ENCODE measurements at regions not wholly inside any gene's neighbourhood (a gene's known extent, or its start where the extent isn't known, plus 50 kb on each side); places are given as distances from the start of the nearest gene placed in this dataset.

DNA sequence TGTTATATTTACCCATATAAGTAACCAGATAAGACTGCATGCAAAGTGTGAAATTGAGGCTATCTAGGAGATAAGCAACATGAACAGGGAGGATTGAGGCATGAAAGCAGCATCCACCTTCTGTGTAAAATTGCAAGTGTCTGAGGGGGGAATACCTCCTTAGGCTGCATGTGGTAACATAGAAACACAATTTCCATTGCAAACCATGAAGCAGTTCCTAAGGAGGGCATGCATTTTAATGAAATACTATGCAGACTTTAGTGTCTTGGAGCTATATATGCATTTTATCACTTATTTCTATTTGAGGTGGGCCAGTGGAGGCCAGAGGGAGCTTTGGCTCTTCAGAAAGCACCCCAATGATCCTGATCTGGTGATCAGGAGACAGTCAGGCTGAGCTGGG is 160.2 kb downstream of the C11orf91 start:
- Mint-ChIP-seq H3K27me3 (peaks cover 41% of the 10 kb centered on the region), H3K9me3 (ENCODE audit: insufficient read depth) (no peaks in the 10 kb centered on the region), H3K4me3 (no peak overlapping the region), H3K4me1 (no peaks in the 10 kb centered on the region), H3K27ac (no peak overlapping the region)
- POLR2A ChIA-PET = no interaction called here
- no peak overlapping the region for H3K9ac ChIP-seq (ENCODE audit: low read length)
- peaks cover 0 to 3% (median 2%) of the 10 kb centered on the region in 4 experiments for H3K27me3 ChIP-seq (replicated peaks in 1 of 4; ENCODE audit: control extremely low read depth in 1 of 4, control insufficient read depth in 3 of 4, insufficient read depth in 4 of 4, low read length in 3 of 4)
- H3K27ac ChIP-seq (ENCODE audit: low read length in 2 of 2) = no peak overlapping the region
- no peaks in the 10 kb centered on the region for H3K36me3 ChIP-seq (replicated peaks in 1 of 2; ENCODE audit: control extremely low read depth in 1 of 2, control insufficient read depth in 1 of 2, extremely low read depth in 1 of 2, insufficient read depth in 2 of 2, low read length in 1 of 2)
- H3K4me1 ChIP-seq (ENCODE audit: control insufficient read depth in 2 of 2, insufficient read depth in 2 of 2, low read length in 2 of 2) = no peaks in the 10 kb centered on the region
- ATAC-seq (ENCODE audit: low read depth) = no peak
- no peaks in the 10 kb centered on the region for H3K9me3 ChIP-seq (ENCODE audit: control extremely low read depth in 1 of 3, control insufficient read depth in 2 of 3, insufficient read depth in 1 of 3, low read length in 2 of 3)
- no peak for DNase-seq
- H2AFZ ChIP-seq (ENCODE audit: insufficient read depth, low read depth, low read length, poor library complexity, severe bottlenecking) = no peak overlapping the region
- no peak for TF ChIP-seq EZH2 (IDR thresholded peaks at IDR 0.05; ENCODE audit: borderline replicate concordance, insufficient read depth, low read depth, low read length, poor library complexity, severe bottlenecking)
- TF ChIP-seq, protein P1, sequence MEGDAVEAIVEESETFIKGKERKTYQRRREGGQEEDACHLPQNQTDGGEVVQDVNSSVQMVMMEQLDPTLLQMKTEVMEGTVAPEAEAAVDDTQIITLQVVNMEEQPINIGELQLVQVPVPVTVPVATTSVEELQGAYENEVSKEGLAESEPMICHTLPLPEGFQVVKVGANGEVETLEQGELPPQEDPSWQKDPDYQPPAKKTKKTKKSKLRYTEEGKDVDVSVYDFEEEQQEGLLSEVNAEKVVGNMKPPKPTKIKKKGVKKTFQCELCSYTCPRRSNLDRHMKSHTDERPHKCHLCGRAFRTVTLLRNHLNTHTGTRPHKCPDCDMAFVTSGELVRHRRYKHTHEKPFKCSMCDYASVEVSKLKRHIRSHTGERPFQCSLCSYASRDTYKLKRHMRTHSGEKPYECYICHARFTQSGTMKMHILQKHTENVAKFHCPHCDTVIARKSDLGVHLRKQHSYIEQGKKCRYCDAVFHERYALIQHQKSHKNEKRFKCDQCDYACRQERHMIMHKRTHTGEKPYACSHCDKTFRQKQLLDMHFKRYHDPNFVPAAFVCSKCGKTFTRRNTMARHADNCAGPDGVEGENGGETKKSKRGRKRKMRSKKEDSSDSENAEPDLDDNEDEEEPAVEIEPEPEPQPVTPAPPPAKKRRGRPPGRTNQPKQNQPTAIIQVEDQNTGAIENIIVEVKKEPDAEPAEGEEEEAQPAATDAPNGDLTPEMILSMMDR (IDR thresholded peaks at IDR 0.05) = no peak
- H3K4me3 ChIP-seq (ENCODE audit: control extremely low read depth in 1 of 5, extremely low read depth in 1 of 5, insufficient read depth in 1 of 5, low read depth in 2 of 5, low read length in 4 of 5) = no peak overlapping the region
- H3K79me2 ChIP-seq (ENCODE audit: control insufficient read depth, insufficient read depth, low read length) = no peaks in the 10 kb centered on the region
- H4K20me1 ChIP-seq (ENCODE audit: control insufficient read depth, insufficient read depth, low read length, poor library complexity, severe bottlenecking) = no peaks in the 10 kb centered on the region
- CTCF ChIA-PET = interaction anchor here (6.6 kb wide), 1 partner anchor 202 kb away, joined by 61 read pairs; no protein-coding TSS in a partner anchor
- intact Hi-C loops (cut with micrococcal nuclease) = no loop called here
- H3K4me2 ChIP-seq (replicated peaks; ENCODE audit: low read depth, low read length, poor library complexity, severe bottlenecking) = no peak overlapping the region

DNA sequence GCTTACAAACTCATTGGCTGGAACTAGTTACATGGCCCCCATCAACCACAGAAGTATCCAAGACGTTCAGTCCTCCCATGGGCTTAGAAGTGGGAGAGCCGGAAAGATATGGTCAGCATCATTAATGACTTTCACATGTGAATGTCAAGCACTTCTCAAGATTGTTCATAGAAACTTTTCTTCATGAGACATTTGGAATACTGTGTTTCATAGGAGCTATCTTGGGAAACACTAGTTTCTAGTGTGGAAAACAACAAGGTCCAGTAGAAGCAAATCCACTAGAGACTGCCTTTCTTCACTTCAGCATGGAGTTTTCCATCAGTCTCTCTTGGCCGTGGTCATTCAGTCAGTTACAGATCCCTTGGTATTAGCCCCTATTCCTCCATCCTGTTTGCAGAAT is 160.9 kb downstream of the C11orf91 start:
- no peak for ATAC-seq (ENCODE audit: low read depth)
- H3K27me3 Mint-ChIP-seq = peaks cover 38% of the 10 kb centered on the region
- intact Hi-C loops (cut with micrococcal nuclease) = no loop called here
- no peak for DNase-seq
- H3K4me3 Mint-ChIP-seq = no peak overlapping the region
- CTCF ChIA-PET = no interaction called here
- H2AFZ ChIP-seq (ENCODE audit: insufficient read depth, low read depth, low read length, poor library complexity, severe bottlenecking) = no peak overlapping the region
- WGBS (ENCODE audit: insufficient coverage) = 92% methylated on average over 2 of the region's 3 CpGs
- H3K4me2 ChIP-seq (replicated peaks; ENCODE audit: low read depth, low read length, poor library complexity, severe bottlenecking) = no peak overlapping the region
- no peaks in the 10 kb centered on the region for H3K4me1 ChIP-seq (ENCODE audit: control insufficient read depth in 2 of 2, insufficient read depth in 2 of 2, low read length in 2 of 2)
- peaks cover 0 to 7% (median 0%) of the 10 kb centered on the region in 3 donors for H3K9me3 ChIP-seq (ENCODE audit: control extremely low read depth in 1 of 3, control insufficient read depth in 2 of 3, insufficient read depth in 1 of 3, low read length in 2 of 3)
- no peak overlapping the region for H3K4me3 ChIP-seq (ENCODE audit: control extremely low read depth in 1 of 5, extremely low read depth in 1 of 5, insufficient read depth in 1 of 5, low read depth in 2 of 5, low read length in 4 of 5)
- H3K27ac ChIP-seq (ENCODE audit: low read length in 2 of 2) = no peak overlapping the region
- no peak for TF ChIP-seq EZH2 (IDR thresholded peaks at IDR 0.05; ENCODE audit: borderline replicate concordance, insufficient read depth, low read depth, low read length, poor library complexity, severe bottlenecking)
- TF ChIP-seq, protein P1 (IDR thresholded peaks at IDR 0.05) = no peak
- H3K9ac ChIP-seq (ENCODE audit: low read length) = no peak overlapping the region
- no peaks in the 10 kb centered on the region for H4K20me1 ChIP-seq (ENCODE audit: control insufficient read depth, insufficient read depth, low read length, poor library complexity, severe bottlenecking)
- no peaks in the 10 kb centered on the region for H3K4me1 Mint-ChIP-seq
- POLR2A ChIA-PET = no interaction called here
- peaks cover 0 to 4% (median 1%) of the 10 kb centered on the region in 4 experiments for H3K27me3 ChIP-seq (replicated peaks in 1 of 4; ENCODE audit: control extremely low read depth in 1 of 4, control insufficient read depth in 3 of 4, insufficient read depth in 4 of 4, low read length in 3 of 4)
- no peaks in the 10 kb centered on the region for H3K9me3 Mint-ChIP-seq (ENCODE audit: insufficient read depth)
- no peak overlapping the region for H3K27ac Mint-ChIP-seq
- no peaks in the 10 kb centered on the region for H3K79me2 ChIP-seq (ENCODE audit: control insufficient read depth, insufficient read depth, low read length)
- H3K36me3 ChIP-seq (replicated peaks in 1 of 2; ENCODE audit: control extremely low read depth in 1 of 2, control insufficient read depth in 1 of 2, extremely low read depth in 1 of 2, insufficient read depth in 2 of 2, low read length in 1 of 2) = no peaks in the 10 kb centered on the region

Measured in B cell (primary cell).